Kidney (tissue), 13 donors: ENCODE measurements at regions not wholly inside any gene's neighbourhood (a gene's known extent, or its start where the extent isn't known, plus 50 kb on each side); places are given as distances from the start of the nearest gene placed in this dataset.

Source experiments
- DNase-seq, 5 donors: peaks; one replicate each; pipeline ENCODE4 v3.0.0-alpha.2; 2013 to 2020
- FAIRE-seq: peaks from 2 replicates; lab custom pipeline; 2012; peaks lifted over from hg19 to GRCh38; lab: Jason Lieb, UNC
- H3K27ac ChIP-seq, 2 donors: one replicate each; pipeline ENCODE4 v1.7.0; 2013; ENCODE audit warnings: low read depth in 2 of 2, low read length in 2 of 2, inconsistent platforms in 1 of 2
- H3K27me3 ChIP-seq: one replicate; pipeline ENCODE4 v1.7.1; 2013; ENCODE audit warnings: low read length, inconsistent platforms; ENCODE audit not compliant: control insufficient read depth, insufficient read depth
- H3K36me3 ChIP-seq, 3 donors: one replicate each; pipeline versions ENCODE4 v1.7.0 to v1.7.1; 2013; ENCODE audit warnings: low read length in 3 of 3, control low read depth in 1 of 3, inconsistent platforms in 1 of 3; ENCODE audit not compliant: insufficient read depth in 3 of 3, control insufficient read depth in 2 of 3
- H3K4me1 ChIP-seq, 3 donors: one replicate each; pipeline versions ENCODE4 v1.7.0 to v1.7.1; 2013; ENCODE audit warnings: low read length in 3 of 3, inconsistent platforms in 1 of 3, low read depth in 1 of 3; ENCODE audit not compliant: control insufficient read depth in 2 of 3, insufficient read depth in 2 of 3
- H3K4me3 ChIP-seq, 3 donors: one replicate each; pipeline versions ENCODE4 v1.7.0 to v1.8.1; 2013; ENCODE audit warnings: low read length in 3 of 3, control low read depth in 1 of 3, inconsistent platforms in 1 of 3
- H3K9ac ChIP-seq, 3 donors: one replicate each; pipeline versions ENCODE4 v1.7.0 to v1.7.1; 2013; ENCODE audit warnings: low read length in 3 of 3, control low read depth in 1 of 3, inconsistent platforms in 1 of 3
- H3K9me3 ChIP-seq, 3 donors: one replicate each; pipeline versions ENCODE4 v1.7.0 to v1.7.1; 2013; ENCODE audit warnings: low read length in 3 of 3, control low read depth in 1 of 3, inconsistent platforms in 1 of 3; ENCODE audit not compliant: control insufficient read depth in 2 of 3, insufficient read depth in 1 of 3
- CTCF ChIP-seq: IDR thresholded peaks from 3 replicates; pipeline ENCODE4 v1.5.1; 2012; ENCODE audit warnings: mild to moderate bottlenecking, moderate library complexity, borderline replicate concordance; ENCODE audit not compliant: insufficient read depth; ENCODE audit errors: extremely low read depth
- intact Hi-C: fragments of 100-400 bp; cut with DNase I; formaldehyde crosslinking; loops from one replicate; pipeline ENCODE4 v1.11.1; 2022
- donor health status: control.
- donor health status: control.
- donor health status: control.
- donor health status: control.
- donor health status: control.
- donor health status: DM: yes; HTN: yes; CAD: no.
- donor health status: Normal renal cell carcinoma (clear cell type).

- no peaks in the 10 kb centered on the region for H3K9me3 ChIP-seq
- FAIRE-seq (no peak), DNase-seq (no peak)
- no peaks in the 10 kb centered on the region for H3K27me3 ChIP-seq
- H3K36me3 ChIP-seq, result no peaks in the 10 kb centered on the region
- no peak overlapping the region for H3K9ac ChIP-seq
- no peak overlapping the region for H3K27ac ChIP-seq
- intact Hi-C loops, result no loop called here
- no peak for TF ChIP-seq CTCF
- H3K4me3 ChIP-seq, result no peak overlapping the region
- H3K4me1 ChIP-seq, result no peaks in the 10 kb centered on the region
Measured at GRCh38 chr1:34656299-34656698, 98.5 kb upstream of the GJB5 start.

GRCh38 chr1:34656731-34657130 lies 98.1 kb upstream of the GJB5 start:
- H3K27ac ChIP-seq, result no peak overlapping the region
- FAIRE-seq, result no peak
- intact Hi-C loops, result no loop called here
- no peaks in the 10 kb centered on the region for H3K27me3 ChIP-seq
- DNase-seq, result no peak
- H3K9ac ChIP-seq, result no peak overlapping the region
- no peak for TF ChIP-seq CTCF
- no peaks in the 10 kb centered on the region for H3K9me3 ChIP-seq
- H3K36me3 ChIP-seq, result no peaks in the 10 kb centered on the region
- no peaks in the 10 kb centered on the region for H3K4me1 ChIP-seq
- no peak overlapping the region for H3K4me3 ChIP-seq

GRCh38 chr1:34657266-34657665 lies 97.6 kb upstream of the GJB5 start:
- FAIRE-seq, result no peak
- H3K27me3 ChIP-seq, result no peaks in the 10 kb centered on the region
- H3K9me3 ChIP-seq, result no peaks in the 10 kb centered on the region
- TF ChIP-seq CTCF, result no peak
- DNase-seq, result no peak
- no peak overlapping the region for H3K4me3 ChIP-seq
- H3K36me3 ChIP-seq, result no peaks in the 10 kb centered on the region
- H3K9ac ChIP-seq, result no peak overlapping the region
- intact Hi-C loops, result no loop called here
- no peak overlapping the region for H3K27ac ChIP-seq
- H3K4me1 ChIP-seq, result no peaks in the 10 kb centered on the region

- TF ChIP-seq CTCF, result no peak
- no peaks in the 10 kb centered on the region for H3K4me1 ChIP-seq
- DNase-seq, result no peak
- H3K36me3 ChIP-seq, result no peaks in the 10 kb centered on the region
- no peak overlapping the region for H3K9ac ChIP-seq
- no peak overlapping the region for H3K27ac ChIP-seq
- H3K4me3 ChIP-seq, result no peak overlapping the region
- intact Hi-C loops, result no loop called here
- no peaks in the 10 kb centered on the region for H3K9me3 ChIP-seq
- H3K27me3 ChIP-seq, result no peaks in the 10 kb centered on the region
- FAIRE-seq, result no peak
Measured at GRCh38 chr1:34657849-34658248, 97.0 kb upstream of the GJB5 start.
